ENCODE measurements at regions not wholly inside any gene's neighbourhood (a gene's known extent, or its start where the extent isn't known, plus 50 kb on each side); places are given as distances from the start of the nearest gene placed in this dataset.

- no peak for ATAC-seq
- no peak for TF ChIP-seq TSHZ2 (CRISPR knock-in tag; IDR thresholded peaks at IDR 0.05)
- no peak for TF ChIP-seq CSRNP3 (CRISPR knock-in tag; IDR thresholded peaks at IDR 0.05)
- TF ChIP-seq TCF4 (CRISPR knock-in tag; IDR thresholded peaks at IDR 0.05; ENCODE audit: borderline replicate concordance), result no peak
- no peak for TF ChIP-seq ESRRG (CRISPR knock-in tag; IDR thresholded peaks at IDR 0.05)
- no peak for TF ChIP-seq ZNF8 (CRISPR knock-in tag; IDR thresholded peaks at IDR 0.05)
- no peak for TF ChIP-seq RARB (CRISPR knock-in tag; IDR thresholded peaks at IDR 0.05)
- no peak for TF ChIP-seq ZFP30 (CRISPR knock-in tag; IDR thresholded peaks at IDR 0.05)
- TF ChIP-seq OSR1 (CRISPR knock-in tag; IDR thresholded peaks at IDR 0.05), result no peak
- TF ChIP-seq CSDC2 (CRISPR knock-in tag; IDR thresholded peaks at IDR 0.05), result no peak
- TF ChIP-seq PATZ1 (CRISPR knock-in tag; IDR thresholded peaks at IDR 0.05; ENCODE audit: borderline replicate concordance), result no peak
- no peak for TF ChIP-seq CREB5 (CRISPR knock-in tag; IDR thresholded peaks at IDR 0.05; ENCODE audit: low read depth)
- no peak for TF ChIP-seq ISL1 (CRISPR knock-in tag; IDR thresholded peaks at IDR 0.05)
- no peak for TF ChIP-seq PPARA (CRISPR knock-in tag; IDR thresholded peaks at IDR 0.05; ENCODE audit: borderline replicate concordance)
- TF ChIP-seq ZNF565 (CRISPR knock-in tag; conservative IDR thresholded peaks at IDR 0.05; ENCODE audit: low read depth), result no peak
- TF ChIP-seq TOX (CRISPR knock-in tag; IDR thresholded peaks at IDR 0.05; ENCODE audit: borderline replicate concordance), result no peak
Measured at GRCh38 chr2:79446313-79446712, 66.5 kb upstream of the CTNNA2 start.

- TF ChIP-seq TCF4 (CRISPR knock-in tag; IDR thresholded peaks at IDR 0.05; ENCODE audit: borderline replicate concordance) (no peak), GLIS3 (CRISPR knock-in tag; IDR thresholded peaks at IDR 0.05) (no peak), SNAI2 (CRISPR knock-in tag; IDR thresholded peaks at IDR 0.05) (no peak), CSDC2 (CRISPR knock-in tag; IDR thresholded peaks at IDR 0.05) (no peak), ZNF8 (CRISPR knock-in tag; IDR thresholded peaks at IDR 0.05) (no peak), OSR1 (CRISPR knock-in tag; IDR thresholded peaks at IDR 0.05) (no peak), PPARA (CRISPR knock-in tag; IDR thresholded peaks at IDR 0.05; ENCODE audit: borderline replicate concordance) (no peak), RARB (CRISPR knock-in tag; IDR thresholded peaks at IDR 0.05) (no peak), ZNF70 (CRISPR knock-in tag; IDR thresholded peaks at IDR 0.05) (no peak), ARNTL (CRISPR knock-in tag; IDR thresholded peaks at IDR 0.05; ENCODE audit: borderline replicate concordance, low read depth) (no peak), ISL1 (CRISPR knock-in tag; IDR thresholded peaks at IDR 0.05) (no peak), POU6F1 (CRISPR knock-in tag; IDR thresholded peaks at IDR 0.05; ENCODE audit: borderline replicate concordance, low read depth) (no peak)
- ATAC-seq, result no peak
Measured at GRCh38 chr2:79437433-79438267, 75.2 kb upstream of the CTNNA2 start.

- TF ChIP-seq TOX (CRISPR knock-in tag; IDR thresholded peaks at IDR 0.05; ENCODE audit: borderline replicate concordance) (no peak), OSR1 (CRISPR knock-in tag; IDR thresholded peaks at IDR 0.05) (no peak), BACH2 (CRISPR knock-in tag; IDR thresholded peaks at IDR 0.05; ENCODE audit: borderline replicate concordance) (no peak), CREB5 (CRISPR knock-in tag; IDR thresholded peaks at IDR 0.05; ENCODE audit: low read depth) (no peak), CSDC2 (CRISPR knock-in tag; IDR thresholded peaks at IDR 0.05) (no peak)
- ATAC-seq, result no peak
Measured at GRCh38 chr2:79434362-79434761, 78.5 kb upstream of the CTNNA2 start.
